ENCODE measurements at regions not wholly inside any gene's neighbourhood (a gene's known extent, or its start where the extent isn't known, plus 50 kb on each side); places are given as distances from the start of the nearest gene placed in this dataset.

- no peaks in the 10 kb centered on the region for H3K4me1 Mint-ChIP-seq
- DNase-seq, result no peak
- H3K9me3 Mint-ChIP-seq, result peaks cover 5% of the 10 kb centered on the region
- H3K36me3 Mint-ChIP-seq (ENCODE audit: low read depth), result peaks cover 2% of the 10 kb centered on the region
- ChIA-PET CTCF (interaction anchor here (0.6 kb wide), 1 partner anchor 393 kb away, joined by 3 read pairs; no protein-coding TSS in a partner anchor), POLR2A (no interaction called here)
- no peak overlapping the region for H3K27ac Mint-ChIP-seq
- H3K27me3 Mint-ChIP-seq, result no peaks in the 10 kb centered on the region
- no peak overlapping the region for H3K4me3 Mint-ChIP-seq
Observed at GRCh38 chr12:91892081-91892855, 253.4 kb downstream of the BTG1 start.

GRCh38 chr12:91890742-91891141, 254.9 kb downstream of the BTG1 start:
- H3K4me1 Mint-ChIP-seq, result no peaks in the 10 kb centered on the region
- ChIA-PET CTCF (interaction anchor here (0.6 kb wide), 1 partner anchor 65 kb away, joined by 3 read pairs; no protein-coding TSS in a partner anchor), POLR2A (no interaction called here)
- no peaks in the 10 kb centered on the region for H3K36me3 Mint-ChIP-seq (ENCODE audit: low read depth)
- H3K27ac Mint-ChIP-seq, result no peak overlapping the region
- peaks cover 2% of the 10 kb centered on the region for H3K9me3 Mint-ChIP-seq
- H3K27me3 Mint-ChIP-seq, result no peaks in the 10 kb centered on the region
- no peak overlapping the region for H3K4me3 Mint-ChIP-seq
- DNase-seq, result no peak

- Mint-ChIP-seq H3K4me1 (no peaks in the 10 kb centered on the region), H3K4me3 (no peak overlapping the region), H3K27ac (no peak overlapping the region), H3K27me3 (no peaks in the 10 kb centered on the region), H3K9me3 (peaks cover 2% of the 10 kb centered on the region), H3K36me3 (ENCODE audit: low read depth) (no peaks in the 10 kb centered on the region)
- ChIA-PET POLR2A (no interaction called here), CTCF (interaction anchor here (0.6 kb wide), 1 partner anchor 66 kb away, joined by 3 read pairs; no protein-coding TSS in a partner anchor)
- no peak for DNase-seq
Observed at GRCh38 chr12:91889910-91890309, 255.7 kb downstream of the BTG1 start.

- H3K27ac Mint-ChIP-seq, result no peak overlapping the region
- ChIA-PET POLR2A (no interaction called here), CTCF (no interaction called here)
- DNase-seq, result no peak
- no peaks in the 10 kb centered on the region for H3K27me3 Mint-ChIP-seq
- H3K4me3 Mint-ChIP-seq, result no peak overlapping the region
- peaks cover 2% of the 10 kb centered on the region for H3K9me3 Mint-ChIP-seq
- no peaks in the 10 kb centered on the region for H3K36me3 Mint-ChIP-seq (ENCODE audit: low read depth)
- no peaks in the 10 kb centered on the region for H3K4me1 Mint-ChIP-seq
Observed at GRCh38 chr12:91889059-91889458, 256.6 kb downstream of the BTG1 start.

GRCh38 chr12:91887957-91888356, 257.7 kb downstream of the BTG1 start:
- H3K9me3 Mint-ChIP-seq, result peaks cover 2% of the 10 kb centered on the region
- CTCF ChIA-PET, result interaction anchor here (1.1 kb wide), 2 partner anchors 11 to 23 kb away, joined by 3 read pairs; no protein-coding TSS in a partner anchor
- no peak overlapping the region for H3K27ac Mint-ChIP-seq
- H3K36me3 Mint-ChIP-seq (ENCODE audit: low read depth), result no peaks in the 10 kb centered on the region
- no peak for DNase-seq
- no peak overlapping the region for H3K4me3 Mint-ChIP-seq
- no peaks in the 10 kb centered on the region for H3K4me1 Mint-ChIP-seq
- POLR2A ChIA-PET, result no interaction called here
- H3K27me3 Mint-ChIP-seq, result no peaks in the 10 kb centered on the region

GRCh38 chr12:91885851-91886731, 259.6 kb downstream of the BTG1 start:
- no peak overlapping the region for H3K27ac Mint-ChIP-seq
- no peak for DNase-seq
- peaks cover 2% of the 10 kb centered on the region for H3K9me3 Mint-ChIP-seq
- ChIA-PET CTCF (interaction anchor here (1.6 kb wide), 1 partner anchor 9 kb away, joined by 4 read pairs; no protein-coding TSS in a partner anchor), POLR2A (no interaction called here)
- no peak overlapping the region for H3K4me3 Mint-ChIP-seq
- H3K36me3 Mint-ChIP-seq (ENCODE audit: low read depth), result no peaks in the 10 kb centered on the region
- H3K27me3 Mint-ChIP-seq, result no peaks in the 10 kb centered on the region
- H3K4me1 Mint-ChIP-seq, result no peaks in the 10 kb centered on the region

- peaks cover 17% of the 10 kb centered on the region for H3K4me1 Mint-ChIP-seq
- DNase-seq, result no peak
- ChIA-PET POLR2A (no interaction called here), CTCF (interaction anchor here (0.6 to 1.7 kb wide), 3 partner anchors 17 to 276 kb away, joined by 3 read pairs; no protein-coding TSS in a partner anchor)
- H3K36me3 Mint-ChIP-seq (ENCODE audit: low read depth), result peaks cover 6% of the 10 kb centered on the region
- peaks cover 8% of the 10 kb centered on the region for H3K9me3 Mint-ChIP-seq
- H3K27me3 Mint-ChIP-seq, result no peaks in the 10 kb centered on the region
- H3K4me3 Mint-ChIP-seq, result no peak overlapping the region
- H3K27ac Mint-ChIP-seq, result no peak overlapping the region
Observed at GRCh38 chr12:91884230-91884629, 261.4 kb downstream of the BTG1 start.

- ChIA-PET POLR2A (no interaction called here), CTCF (interaction anchor here (0.6 to 1.7 kb wide), 5 partner anchors 16 to 276 kb away, joined by 3 to 4 read pairs (median 3); no protein-coding TSS in a partner anchor)
- Mint-ChIP-seq H3K9me3 (peaks cover 10% of the 10 kb centered on the region), H3K36me3 (ENCODE audit: low read depth) (peaks cover 6% of the 10 kb centered on the region), H3K27ac (no peak overlapping the region), H3K4me3 (no peak overlapping the region), H3K27me3 (no peaks in the 10 kb centered on the region), H3K4me1 (peaks cover 21% of the 10 kb centered on the region)
- no peak for DNase-seq
Observed at GRCh38 chr12:91883811-91884210, 261.8 kb downstream of the BTG1 start.

GRCh38 chr12:91882910-91883309, 262.7 kb downstream of the BTG1 start:
- Mint-ChIP-seq H3K27me3 (no peaks in the 10 kb centered on the region), H3K9me3 (peaks cover 14% of the 10 kb centered on the region), H3K4me1 (peaks cover 26% of the 10 kb centered on the region), H3K36me3 (ENCODE audit: low read depth) (peaks cover 11% of the 10 kb centered on the region), H3K4me3 (no peak overlapping the region), H3K27ac (no peak overlapping the region)
- no peak for DNase-seq
- POLR2A ChIA-PET, result no interaction called here
- CTCF ChIA-PET, result interaction anchor here (0.6 to 1.4 kb wide), 4 partner anchors 19 to 366 kb away, joined by 3 to 4 read pairs (median 4); no protein-coding TSS in a partner anchor

GRCh38 chr12:91880528-91880927, 265.1 kb downstream of the BTG1 start:
- peaks cover 19% of the 10 kb centered on the region for H3K9me3 Mint-ChIP-seq
- H3K4me1 Mint-ChIP-seq, result peaks cover 50% of the 10 kb centered on the region
- POLR2A ChIA-PET, result no interaction called here
- H3K4me3 Mint-ChIP-seq, result no peak overlapping the region
- H3K27me3 Mint-ChIP-seq, result no peaks in the 10 kb centered on the region
- CTCF ChIA-PET, result interaction anchor here (1.0 to 1.2 kb wide), 2 partner anchors 21 to 110 kb away, joined by 3 to 4 read pairs; no protein-coding TSS in a partner anchor
- H3K27ac Mint-ChIP-seq, result no peak overlapping the region
- H3K36me3 Mint-ChIP-seq (ENCODE audit: low read depth), result peaks cover 24% of the 10 kb centered on the region
- DNase-seq, result no peak

- peaks cover 28% of the 10 kb centered on the region for H3K36me3 Mint-ChIP-seq (ENCODE audit: low read depth)
- no peak for DNase-seq
- peaks cover 31% of the 10 kb centered on the region for H3K9me3 Mint-ChIP-seq
- ChIA-PET POLR2A (no interaction called here), CTCF (interaction anchor here (0.9 to 3.7 kb wide), 5 partner anchors 9 to 525 kb away, joined by 3 to 15 read pairs (median 3); no protein-coding TSS in a partner anchor)
- peak overlapping the region; percentile 95 for H3K27ac Mint-ChIP-seq
- peaks cover 54% of the 10 kb centered on the region for H3K4me1 Mint-ChIP-seq
- H3K27me3 Mint-ChIP-seq, result no peaks in the 10 kb centered on the region
- peak overlapping the region; percentile 58 for H3K4me3 Mint-ChIP-seq
Observed at GRCh38 chr12:91877456-91878235, 268.0 kb downstream of the BTG1 start.

GRCh38 chr12:91877022-91877421, 268.6 kb downstream of the BTG1 start:
- ChIA-PET POLR2A (no interaction called here), CTCF (interaction anchor here (0.9 to 3.7 kb wide), 6 partner anchors 10 to 531 kb away, joined by 3 to 15 read pairs (median 3); no protein-coding TSS in a partner anchor)
- Mint-ChIP-seq H3K4me3 (peak overlapping the region; percentile 58), H3K36me3 (ENCODE audit: low read depth) (peaks cover 30% of the 10 kb centered on the region), H3K27ac (peak overlapping the region; percentile 95), H3K9me3 (peaks cover 34% of the 10 kb centered on the region), H3K27me3 (no peaks in the 10 kb centered on the region), H3K4me1 (peaks cover 54% of the 10 kb centered on the region)
- DNase-seq, result peak; percentile 89

All from activated CD4-positive, alpha-beta T cell treated with anti-CD3 and anti-CD28 coated beads, Interleukin-2, amount 10 ng/mL, durations not matched to agents 7 days and 5 days (primary cell).